H1 (cell line): ENCODE measurements at regions not wholly inside any gene's neighbourhood (a gene's known extent, or its start where the extent isn't known, plus 50 kb on each side); places are given as distances from the start of the nearest gene placed in this dataset.

Experiments
- CTCF ChIA-PET: fragments of 300-600 bp; sonication (Branson Sonifier 250); formaldehyde crosslinking; loops from one replicate; lab custom pipeline; 2021; ENCODE audit not compliant: partially characterized antibody; lab: Charles Lee
- POLR2A ChIA-PET: fragments of 300-600 bp; sonication (Branson Sonifier 250); formaldehyde crosslinking; loops from one replicate; lab custom pipeline; 2021; ENCODE audit warnings: inconsistent platforms; ENCODE audit not compliant: partially characterized antibody; lab: Charles Lee
- DNase-seq, 2 experiments: peaks; one replicate each; pipeline versions ENCODE4 v3.0.0 to v3.0.0-alpha.2; 2010 to 2022; ENCODE audit warnings: low spot score in 2 of 2, low read depth in 1 of 2, mixed read lengths in 1 of 2
- FAIRE-seq: peaks from 2 replicates; lab custom pipeline; 2011; peaks lifted over from hg19 to GRCh38; lab: Jason Lieb, UNC
- H2AFZ ChIP-seq: 2 replicates; pipeline ENCODE4 v1.8.1; 2012; ENCODE audit warnings: low read length, inconsistent platforms
- H2AK5ac ChIP-seq: 2 replicates; pipeline ENCODE4 v1.6.1; 2013; ENCODE audit warnings: low read depth, low read length
- H2BK120ac ChIP-seq: replicated peaks from 2 replicates; pipeline ENCODE3; 2013; ENCODE audit warnings: low read depth, low read length, inconsistent platforms
- H2BK12ac ChIP-seq: 2 replicates; pipeline ENCODE4 v1.6.1; 2013; ENCODE audit warnings: low read depth, low read length
- H2BK15ac ChIP-seq: 2 replicates; pipeline ENCODE4 v1.6.1; 2013; ENCODE audit warnings: low read length
- H2BK20ac ChIP-seq: 2 replicates; pipeline ENCODE4 v1.6.1; 2013; ENCODE audit warnings: low read length
- H2BK5ac ChIP-seq: 2 replicates; pipeline ENCODE4 v1.6.1; 2013; ENCODE audit warnings: low read depth, low read length
- H3K14ac ChIP-seq: 2 replicates; pipeline ENCODE4 v1.6.1; 2013; ENCODE audit warnings: inconsistent platforms; ENCODE audit not compliant: insufficient read length
- H3K18ac ChIP-seq: 2 replicates; pipeline ENCODE4 v1.6.1; 2013; ENCODE audit warnings: low read length; ENCODE audit errors: extremely low read depth
- H3K23ac ChIP-seq: 2 replicates; pipeline ENCODE4 v1.6.1; 2013; ENCODE audit warnings: inconsistent platforms; ENCODE audit not compliant: insufficient read length
- H3K23me2 ChIP-seq: 2 replicates; pipeline ENCODE4 v1.6.1; 2013; ENCODE audit warnings: low read depth, low read length
- H3K27ac ChIP-seq: 2 replicates; pipeline ENCODE4 v1.6.1; 2011; ENCODE audit warnings: low read depth, low read length, inconsistent platforms
- H3K27me3 ChIP-seq, 4 experiments: replicated peaks in 1 of 4; 1 replicate in 1 of 4; 2 replicates in 3 of 4; pipeline versions ENCODE4 v1.6.1 to v1.8.1; 2011 to 2013; ENCODE audit warnings: low read length in 3 of 4, mild to moderate bottlenecking in 3 of 4, inconsistent platforms in 2 of 4, mixed read lengths in 2 of 4, moderate library complexity in 1 of 4; ENCODE audit not compliant: control insufficient read depth in 3 of 4, insufficient read depth in 3 of 4; ENCODE audit errors: extremely low read depth in 1 of 4
- H3K36me3 ChIP-seq, 4 experiments: 2 replicates each; pipeline versions ENCODE4 v1.6.1 to v1.8.1; 2011 to 2013; ENCODE audit warnings: mild to moderate bottlenecking in 4 of 4, low read length in 3 of 4, moderate library complexity in 2 of 4, control low read depth in 1 of 4, inconsistent platforms in 1 of 4; ENCODE audit not compliant: insufficient read depth in 4 of 4, control insufficient read depth in 2 of 4
- H3K4ac ChIP-seq: replicated peaks from 2 replicates; pipeline ENCODE3; 2013; ENCODE audit warnings: low read length, low read depth, mixed read lengths, inconsistent platforms; ENCODE audit not compliant: insufficient read length
- H3K4me1 ChIP-seq, 4 experiments: replicated peaks in 1 of 4; 1 replicate in 1 of 4; 2 replicates in 3 of 4; pipeline versions ENCODE4 v1.6.1 to v1.8.1; 2011 to 2013; ENCODE audit warnings: low read length in 3 of 4, inconsistent platforms in 2 of 4, mixed read lengths in 1 of 4; ENCODE audit not compliant: insufficient read depth in 4 of 4, control insufficient read depth in 3 of 4
- H3K4me2 ChIP-seq, 2 experiments: 2 replicates each; pipeline versions ENCODE4 v1.6.1 to v1.8.1; 2011 to 2013; ENCODE audit warnings: low read depth in 2 of 2, low read length in 2 of 2, control low read depth in 1 of 2, inconsistent platforms in 1 of 2, mild to moderate bottlenecking in 1 of 2; ENCODE audit not compliant: insufficient read depth in 1 of 2
- H3K4me3 ChIP-seq, 4 experiments: fragments of 200-600, 300-600 bp in 1 of 4; sonication (generic), shearing (Covaris generic), sonication (Bioruptor Twin) in 1 of 4; 2 replicates each; pipeline versions ENCODE4 v1.5.1 to v1.8.1; 2011 to 2016; ENCODE audit warnings: low read length in 4 of 4, low read depth in 3 of 4, control low read depth in 2 of 4, inconsistent platforms in 2 of 4, mild to moderate bottlenecking in 2 of 4, mixed read lengths in 1 of 4, moderate library complexity in 1 of 4; ENCODE audit not compliant: insufficient read depth in 2 of 4; ENCODE audit errors: extremely low read depth in 1 of 4
- H3K56ac ChIP-seq: replicated peaks from 2 replicates; pipeline ENCODE3; 2013; ENCODE audit warnings: low read depth, mild to moderate bottlenecking, mixed read lengths, low read length, inconsistent platforms; ENCODE audit not compliant: insufficient read length
- H3K79me1 ChIP-seq: 2 replicates; pipeline ENCODE4 v1.6.1; 2013; ENCODE audit warnings: low read depth, low read length, control low read depth
- H3K79me2 ChIP-seq, 2 experiments: 2 replicates each; pipeline versions ENCODE4 v1.6.1 to v1.8.1; 2012 to 2013; ENCODE audit warnings: low read length in 2 of 2, mild to moderate bottlenecking in 2 of 2, inconsistent platforms in 1 of 2; ENCODE audit not compliant: insufficient read depth in 2 of 2, control insufficient read depth in 1 of 2
- H3K9ac ChIP-seq, 4 experiments: replicated peaks in 1 of 4; 1 replicate in 1 of 4; 2 replicates in 3 of 4; pipeline versions ENCODE4 v1.6.1 to v1.8.1; 2011 to 2013; ENCODE audit warnings: low read depth in 3 of 4, low read length in 3 of 4, control low read depth in 2 of 4, mild to moderate bottlenecking in 2 of 4, moderate library complexity in 2 of 4, inconsistent platforms in 1 of 4; ENCODE audit errors: extremely low read depth in 1 of 4
- H3K9me3 ChIP-seq, 2 experiments: 2 replicates each; pipeline versions ENCODE4 v1.6.1 to v1.8.1; 2012 to 2013; ENCODE audit warnings: mild to moderate bottlenecking in 2 of 2, moderate library complexity in 2 of 2, control low read depth in 1 of 2, inconsistent platforms in 1 of 2, low read depth in 1 of 2, low read length in 1 of 2, mixed read lengths in 1 of 2; ENCODE audit not compliant: insufficient read depth in 2 of 2
- H4K20me1 ChIP-seq, 2 experiments: replicated peaks in 1 of 2; 2 replicates each; pipeline versions ENCODE3 to v1.8.1; 2011 to 2013; ENCODE audit warnings: inconsistent platforms in 2 of 2, low read length in 2 of 2, mild to moderate bottlenecking in 1 of 2; ENCODE audit not compliant: insufficient read depth in 2 of 2, control insufficient read depth in 1 of 2
- H4K5ac ChIP-seq: 2 replicates; pipeline ENCODE4 v1.6.1; 2013; ENCODE audit warnings: low read length, low read depth, mixed read lengths, inconsistent platforms; ENCODE audit not compliant: insufficient read length
- H4K8ac ChIP-seq: 2 replicates; pipeline ENCODE4 v1.8.0; 2013; ENCODE audit warnings: mild to moderate bottlenecking, moderate library complexity, low read length, inconsistent platforms; ENCODE audit not compliant: insufficient read depth; ENCODE audit errors: extremely low read depth
- H4K91ac ChIP-seq: replicated peaks from 2 replicates; pipeline ENCODE3; 2013; ENCODE audit warnings: low read length, mixed read lengths, inconsistent platforms; ENCODE audit not compliant: insufficient read length
- ASH2L ChIP-seq: fragments of 200-600, 300-600 bp; sonication (generic); IDR thresholded peaks from one replicate; pipeline ENCODE4 v1.7.1; 2017; ENCODE audit warnings: low read length
- CHD2 ChIP-seq: IDR thresholded peaks from 2 replicates; pipeline ENCODE4 v1.6.1; 2012; ENCODE audit warnings: low read length, improper control_type of control experiment
- CREB1 ChIP-seq: IDR thresholded peaks from 2 replicates; pipeline ENCODE4 v1.6.1; 2012; ENCODE audit warnings: inconsistent platforms
- CTBP2 ChIP-seq: IDR thresholded peaks from 2 replicates; pipeline ENCODE4 v1.7.0; 2011; ENCODE audit warnings: borderline replicate concordance, mild to moderate bottlenecking, moderate library complexity, mixed read lengths, low read length; ENCODE audit not compliant: insufficient read depth, insufficient read length
- EGR1 ChIP-seq: IDR thresholded peaks from 2 replicates; pipeline ENCODE4 v1.6.1; 2011; ENCODE audit warnings: low read depth, low read length, borderline replicate concordance
- EP300 ChIP-seq, 2 experiments: IDR thresholded peaks; 1 replicate in 1 of 2; 2 replicates in 1 of 2; pipeline ENCODE4 v1.6.1; 2011 to 2012; ENCODE audit warnings: low read depth in 2 of 2, low read length in 2 of 2, mild to moderate bottlenecking in 2 of 2, borderline replicate concordance in 1 of 2, inconsistent platforms in 1 of 2, moderate library complexity in 1 of 2
- GABPA ChIP-seq: IDR thresholded peaks from 2 replicates; pipeline ENCODE4 v1.6.1; 2011; ENCODE audit warnings: mild to moderate bottlenecking, low read length, moderate library complexity, borderline replicate concordance; ENCODE audit not compliant: insufficient read depth
- MAFK ChIP-seq: IDR thresholded peaks from 2 replicates; pipeline ENCODE4 v1.6.1; 2012; ENCODE audit warnings: low read depth, mild to moderate bottlenecking, improper control_type of control experiment, low read length
- POLR2A ChIP-seq, 2 experiments: IDR thresholded peaks; 1 replicate in 1 of 2; 2 replicates in 1 of 2; pipeline ENCODE4 v1.6.1; 2011; ENCODE audit warnings: low read depth in 2 of 2, low read length in 2 of 2, mild to moderate bottlenecking in 2 of 2; ENCODE audit errors: control extremely low read depth in 1 of 2
- POLR2AphosphoS5 ChIP-seq: IDR thresholded peaks from 2 replicates; pipeline ENCODE4 v1.6.1; 2011; ENCODE audit warnings: low read depth, low read length
- POU5F1 ChIP-seq: IDR thresholded peaks from 2 replicates; pipeline ENCODE4 v1.6.1; 2011; ENCODE audit warnings: low read depth, mild to moderate bottlenecking, low read length, moderate library complexity
- RBBP5 ChIP-seq: IDR thresholded peaks from 2 replicates; pipeline ENCODE4 v1.7.1; 2012; ENCODE audit warnings: low read depth, mild to moderate bottlenecking, inconsistent platforms, low read length, moderate library complexity, borderline replicate concordance
- TAF7 ChIP-seq: optimal IDR thresholded peaks from 2 replicates; pipeline ENCODE3; 2011; ENCODE audit warnings: low read depth, mild to moderate bottlenecking, inconsistent platforms, low read length, moderate library complexity, borderline replicate concordance
- TBP ChIP-seq: IDR thresholded peaks from 2 replicates; pipeline ENCODE4 v1.6.1; 2011; ENCODE audit warnings: low read depth, low read length, improper control_type of control experiment
- TCF12 ChIP-seq: IDR thresholded peaks from 2 replicates; pipeline ENCODE4 v1.6.1; 2011; ENCODE audit warnings: low read depth, mild to moderate bottlenecking, low read length
- YY1 ChIP-seq: IDR thresholded peaks from 2 replicates; pipeline ENCODE4 v1.6.1; 2011; ENCODE audit warnings: low read depth, mild to moderate bottlenecking, low read length
- ZNF274 ChIP-seq: IDR thresholded peaks from 2 replicates; pipeline ENCODE4 v1.7.0; 2012; ENCODE audit warnings: low read length, borderline replicate concordance; ENCODE audit errors: extremely low read depth
- WGBS, 2 experiments: shearing (Covaris generic) in 1 of 2; methylation state at CpG; one replicate each; pipeline versions ENCODE4 v1.1.6 to v1.1.7; 2013 to 2015; ENCODE audit warnings: low lambda C conversion rate in 2 of 2, mixed read lengths in 2 of 2, inconsistent platforms in 1 of 2, low coverage in 1 of 2, missing lambda C conversion rate in 1 of 2; ENCODE audit not compliant: insufficient replicate concordance in 2 of 2, insufficient coverage in 1 of 2, insufficient read length in 1 of 2; ENCODE audit errors: extremely low coverage in 1 of 2, missing lambda C conversion rate in 1 of 2; 5-methylcytosine and 5-hydroxymethylcytosine counted together

GRCh38 chr10:128835361-128835760, 631.7 kb upstream of the MGMT start:
- H3K23ac ChIP-seq, result no peak overlapping the region
- ChIA-PET CTCF (interaction anchor here (2.1 to 3.7 kb wide), 3 partner anchors 25 to 31 kb away, joined by 6 to 14 read pairs (median 10); no protein-coding TSS in a partner anchor), POLR2A (no interaction called here)
- no peaks in the 10 kb centered on the region for H3K9me3 ChIP-seq
- 96% methylated on average over 5 of the region's 5 CpGs; no CpG with 5 or more reads in 1 of the 2 experiments for WGBS, 2 experiments
- no peak overlapping the region for H3K14ac ChIP-seq
- no peak overlapping the region for H3K4me2 ChIP-seq
- H3K27me3 ChIP-seq, result no peaks in the 10 kb centered on the region
- no peaks in the 10 kb centered on the region for H3K4me1 ChIP-seq
- H4K91ac ChIP-seq, result no peak overlapping the region
- no peak overlapping the region for H2BK15ac ChIP-seq
- H4K20me1 ChIP-seq, result no peaks in the 10 kb centered on the region
- H3K79me2 ChIP-seq, result no peaks in the 10 kb centered on the region
- no peak overlapping the region for H2BK12ac ChIP-seq
- no peak overlapping the region for H3K4ac ChIP-seq
- H2BK120ac ChIP-seq, result no peak overlapping the region
- DNase-seq (no peak), FAIRE-seq (no peak)
- H3K79me1 ChIP-seq, result no peaks in the 10 kb centered on the region
- no peak overlapping the region for H2BK5ac ChIP-seq
- H3K23me2 ChIP-seq, result no peaks in the 10 kb centered on the region
- no peak overlapping the region for H3K27ac ChIP-seq
- no peak overlapping the region for H2AK5ac ChIP-seq
- no peak overlapping the region for H3K18ac ChIP-seq
- no peak overlapping the region for H3K4me3 ChIP-seq
- no peak overlapping the region for H3K9ac ChIP-seq
- H2AFZ ChIP-seq, result no peak overlapping the region
- no peak overlapping the region for H4K5ac ChIP-seq
- no peak overlapping the region for H2BK20ac ChIP-seq
- H3K56ac ChIP-seq, result no peak overlapping the region
- H3K36me3 ChIP-seq, result no peaks in the 10 kb centered on the region
- no peak overlapping the region for H4K8ac ChIP-seq
- TF ChIP-seq ASH2L (no peak), GABPA (no peak), POLR2AphosphoS5 (no peak), TAF7 (no peak), MAFK (no peak), CHD2 (no peak), POLR2A (IDR thresholded peaks at IDR 0.05; ENCODE audit: control extremely low read depth in 1 of 2, low read depth in 2 of 2, low read length in 2 of 2) (no peak), CREB1 (no peak), EP300 (IDR thresholded peaks at IDR 0.05; ENCODE audit: borderline replicate concordance in 1 of 2, low read depth in 2 of 2, low read length in 2 of 2) (no peak), TCF12 (no peak), RBBP5 (no peak), TBP (no peak), POU5F1 (no peak), YY1 (no peak), ZNF274 (no peak), CTBP2 (no peak), EGR1 (no peak)
